ENCODE measurements at regions not wholly inside any gene's neighbourhood (a gene's known extent, or its start where the extent isn't known, plus 50 kb on each side); places are given as distances from the start of the nearest gene placed in this dataset.

- no peak for TF ChIP-seq JUN (IDR thresholded peaks at IDR 0.05; ENCODE audit: low read depth, low read length)
These were observed 115.5 kb upstream of the HS3ST1 start (continued) for GRCh38 chr4:11544211-11544610.

GRCh38 chr4:11543706-11544105, 115.0 kb upstream of the HS3ST1 start:
- H3K27ac ChIP-seq (ENCODE audit: low read depth, low read length) = no peak overlapping the region
- H3K4me1 ChIP-seq (replicated peaks in 1 of 4; ENCODE audit: control insufficient read depth in 3 of 4, insufficient read depth in 4 of 4, low read length in 3 of 4) = no peaks in the 10 kb centered on the region
- no peak overlapping the region for H3K18ac ChIP-seq (ENCODE audit: extremely low read depth, low read length)
- H2BK20ac ChIP-seq (ENCODE audit: low read length) = no peak overlapping the region
- H3K4ac ChIP-seq (replicated peaks; ENCODE audit: insufficient read length, low read depth, low read length) = no peak overlapping the region
- H2AK5ac ChIP-seq (ENCODE audit: low read depth, low read length) = no peak overlapping the region
- H3K56ac ChIP-seq (replicated peaks; ENCODE audit: insufficient read length, low read depth, low read length) = no peak overlapping the region
- no peaks in the 10 kb centered on the region for H3K36me3 ChIP-seq (ENCODE audit: control insufficient read depth in 2 of 4, insufficient read depth in 4 of 4, low read length in 3 of 4)
- no peaks in the 10 kb centered on the region for H3K79me2 ChIP-seq (ENCODE audit: control insufficient read depth in 1 of 2, insufficient read depth in 2 of 2, low read length in 2 of 2)
- H3K4me2 ChIP-seq (ENCODE audit: insufficient read depth in 1 of 2, low read depth in 2 of 2, low read length in 2 of 2) = no peak overlapping the region
- H2BK120ac ChIP-seq (replicated peaks; ENCODE audit: low read depth, low read length) = no peak overlapping the region
- 92% methylated on average over 2 of the region's 2 CpGs; no CpG with 5 or more reads in 1 of the 2 experiments for WGBS, 2 experiments (ENCODE audit: extremely low coverage in 1 of 2, insufficient coverage in 1 of 2, insufficient read length in 1 of 2, insufficient replicate concordance in 2 of 2, low coverage in 1 of 2, low lambda C conversion rate in 2 of 2, missing lambda C conversion rate in 1 of 2)
- POLR2A ChIA-PET (ENCODE audit: partially characterized antibody) = no interaction called here
- H3K9ac ChIP-seq (replicated peaks in 1 of 4; ENCODE audit: extremely low read depth in 1 of 4, low read depth in 3 of 4, low read length in 3 of 4) = no peak overlapping the region
- H4K5ac ChIP-seq (ENCODE audit: insufficient read length, low read depth, low read length) = no peak overlapping the region
- H2BK12ac ChIP-seq (ENCODE audit: low read depth, low read length) = no peak overlapping the region
- no peak overlapping the region for H2BK15ac ChIP-seq (ENCODE audit: low read length)
- H3K4me3 ChIP-seq (ENCODE audit: extremely low read depth in 1 of 4, insufficient read depth in 2 of 4, low read depth in 3 of 4, low read length in 4 of 4) = no peak overlapping the region
- H3K23me2 ChIP-seq (ENCODE audit: low read depth, low read length) = peaks cover 1% of the 10 kb centered on the region; the same call in 1 of the 2 replicates
- H3K9me3 ChIP-seq (ENCODE audit: insufficient read depth in 2 of 2, low read depth in 1 of 2, low read length in 1 of 2) = no peaks in the 10 kb centered on the region
- no peak overlapping the region for H4K91ac ChIP-seq (replicated peaks; ENCODE audit: insufficient read length, low read length)
- no peak for DNase-seq (ENCODE audit: low read depth in 1 of 2, low spot score in 2 of 2)
- no peaks in the 10 kb centered on the region for H4K20me1 ChIP-seq (replicated peaks in 1 of 2; ENCODE audit: control insufficient read depth in 1 of 2, insufficient read depth in 2 of 2, low read length in 2 of 2)
- CTCF ChIA-PET (ENCODE audit: partially characterized antibody) = no interaction called here
- no peaks in the 10 kb centered on the region for H3K27me3 ChIP-seq (replicated peaks in 1 of 4; ENCODE audit: control insufficient read depth in 3 of 4, extremely low read depth in 1 of 4, insufficient read depth in 3 of 4, low read length in 3 of 4)
- H4K8ac ChIP-seq (ENCODE audit: extremely low read depth, insufficient read depth, low read length) = no peak overlapping the region
- H3K23ac ChIP-seq (ENCODE audit: insufficient read length) = no peak overlapping the region
- H3K14ac ChIP-seq (ENCODE audit: insufficient read length) = no peak overlapping the region
- FAIRE-seq = no peak
- no peak overlapping the region for H2BK5ac ChIP-seq (ENCODE audit: low read depth, low read length)
- H3K79me1 ChIP-seq (ENCODE audit: low read depth, low read length) = no peaks in the 10 kb centered on the region
- no peak overlapping the region for H2AFZ ChIP-seq (ENCODE audit: low read length)
- no peak for TF ChIP-seq TCF12 (IDR thresholded peaks at IDR 0.05; ENCODE audit: low read depth, low read length)
- no peak for TF ChIP-seq SUZ12 (IDR thresholded peaks at IDR 0.05; ENCODE audit: low read length)
- TF ChIP-seq SP1 (IDR thresholded peaks at IDR 0.05; ENCODE audit: low read depth, low read length) = no peak
- TF ChIP-seq, protein P1, sequence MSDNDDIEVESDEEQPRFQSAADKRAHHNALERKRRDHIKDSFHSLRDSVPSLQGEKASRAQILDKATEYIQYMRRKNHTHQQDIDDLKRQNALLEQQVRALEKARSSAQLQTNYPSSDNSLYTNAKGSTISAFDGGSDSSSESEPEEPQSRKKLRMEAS (IDR thresholded peaks at IDR 0.05) = no peak
- TF ChIP-seq GTF2F1 (IDR thresholded peaks at IDR 0.05; ENCODE audit: borderline replicate concordance, low read depth, low read length) = no peak
- TF ChIP-seq SAP30 (IDR thresholded peaks at IDR 0.05; ENCODE audit: insufficient read depth, insufficient replicate concordance, low read length) = no peak
- TF ChIP-seq CEBPB (IDR thresholded peaks at IDR 0.05; ENCODE audit: low read depth, low read length) = no peak
- no peak for TF ChIP-seq GABPA (IDR thresholded peaks at IDR 0.05; ENCODE audit: borderline replicate concordance, insufficient read depth, low read length)
- no peak for TF ChIP-seq JUN (IDR thresholded peaks at IDR 0.05; ENCODE audit: low read depth, low read length)
- no peak for TF ChIP-seq BACH1 (IDR thresholded peaks at IDR 0.05; ENCODE audit: low read length)
- no peak for TF ChIP-seq KDM5A (IDR thresholded peaks at IDR 0.05; ENCODE audit: low read length)
- TF ChIP-seq PHF8 (conservative IDR thresholded peaks at IDR 0.05; ENCODE audit: low read depth, low read length) = no peak
- TF ChIP-seq RXRA (IDR thresholded peaks at IDR 0.05; ENCODE audit: insufficient read depth, low read depth, low read length) = no peak
